ENCODE measurements at regions not wholly inside any gene's neighbourhood (a gene's known extent, or its start where the extent isn't known, plus 50 kb on each side); places are given as distances from the start of the nearest gene placed in this dataset.

- H3K4me3 Mint-ChIP-seq, result no peak overlapping the region
- H3K27ac ChIP-seq (ENCODE audit: low read depth in 1 of 2, low read length in 2 of 2), result no peak overlapping the region
- H3K4me1 Mint-ChIP-seq (ENCODE audit: low read depth), result no peaks in the 10 kb centered on the region
- POLR2A ChIA-PET, result no interaction called here
- intact Hi-C loops (cut with DNase I, micrococcal nuclease), result no loop called here
- H3K9me3 ChIP-seq (ENCODE audit: control insufficient read depth in 1 of 2, insufficient read depth in 1 of 2, low read length in 2 of 2), result peaks cover 24 to 39% of the 10 kb centered on the region in 2 experiments
- ATAC-seq (ENCODE audit: poor library complexity) (no peak), DNase-seq (peak in 2 of 14 experiments; percentile 1 to 9)
- H3K27me3 ChIP-seq (ENCODE audit: control insufficient read depth in 1 of 2, insufficient read depth in 2 of 2, low read length in 2 of 2), result no peaks in the 10 kb centered on the region
- H3K9me3 Mint-ChIP-seq, result peaks cover 21% of the 10 kb centered on the region
- no peaks in the 10 kb centered on the region for H3K36me3 ChIP-seq (ENCODE audit: insufficient read depth, low read length)
- CTCF ChIA-PET, result no interaction called here
- H3K27ac Mint-ChIP-seq, result no peak overlapping the region
- no peak for TF ChIP-seq CTCF (IDR thresholded peaks at IDR 0.05)
- no peaks in the 10 kb centered on the region for H3K27me3 Mint-ChIP-seq
- H3K4me1 ChIP-seq (ENCODE audit: insufficient read depth, low read length), result no peaks in the 10 kb centered on the region
- H3K36me3 Mint-ChIP-seq (ENCODE audit: low read depth), result peaks cover 15% of the 10 kb centered on the region
- no peak overlapping the region for H3K4me3 ChIP-seq (ENCODE audit: low read length)
Observed at GRCh38 chr19:22545751-22546150, 88.4 kb upstream of the ZNF492 start.

GRCh38 chr19:22533761-22534160, 100.4 kb upstream of the ZNF492 start:
- Mint-ChIP-seq H3K27ac (no peak overlapping the region), H3K9me3 (peaks cover 18% of the 10 kb centered on the region), H3K4me1 (ENCODE audit: low read depth) (no peaks in the 10 kb centered on the region), H3K36me3 (ENCODE audit: low read depth) (no peaks in the 10 kb centered on the region), H3K4me3 (no peak overlapping the region), H3K27me3 (no peaks in the 10 kb centered on the region)
- H3K4me1 ChIP-seq (ENCODE audit: insufficient read depth, low read length), result no peaks in the 10 kb centered on the region
- peaks cover 13 to 17% of the 10 kb centered on the region in 2 experiments for H3K9me3 ChIP-seq (ENCODE audit: control insufficient read depth in 1 of 2, insufficient read depth in 1 of 2, low read length in 2 of 2)
- H3K36me3 ChIP-seq (ENCODE audit: insufficient read depth, low read length), result no peaks in the 10 kb centered on the region
- intact Hi-C loops (cut with DNase I, micrococcal nuclease), result no loop called here
- no peak for TF ChIP-seq CTCF (IDR thresholded peaks at IDR 0.05)
- no peak overlapping the region for H3K27ac ChIP-seq (ENCODE audit: low read depth in 1 of 2, low read length in 2 of 2)
- DNase-seq (no peak), ATAC-seq (ENCODE audit: poor library complexity) (no peak)
- no peak overlapping the region for H3K4me3 ChIP-seq (ENCODE audit: low read length)
- H3K27me3 ChIP-seq (ENCODE audit: control insufficient read depth in 1 of 2, insufficient read depth in 2 of 2, low read length in 2 of 2), result no peaks in the 10 kb centered on the region
- POLR2A ChIA-PET, result no interaction called here
- CTCF ChIA-PET, result no interaction called here

GRCh38 chr19:22532388-22533300, 101.5 kb upstream of the ZNF492 start:
- H3K9me3 ChIP-seq (ENCODE audit: control insufficient read depth in 1 of 2, insufficient read depth in 1 of 2, low read length in 2 of 2), result peaks cover 14 to 17% of the 10 kb centered on the region in 2 experiments
- H3K9me3 Mint-ChIP-seq, result peaks cover 23% of the 10 kb centered on the region
- no peaks in the 10 kb centered on the region for H3K27me3 ChIP-seq (ENCODE audit: control insufficient read depth in 1 of 2, insufficient read depth in 2 of 2, low read length in 2 of 2)
- no peak overlapping the region for H3K4me3 Mint-ChIP-seq
- POLR2A ChIA-PET, result no interaction called here
- DNase-seq (no peak), ATAC-seq (ENCODE audit: poor library complexity) (no peak)
- CTCF ChIA-PET, result no interaction called here
- H3K4me1 ChIP-seq (ENCODE audit: insufficient read depth, low read length), result no peaks in the 10 kb centered on the region
- no peaks in the 10 kb centered on the region for H3K36me3 Mint-ChIP-seq (ENCODE audit: low read depth)
- H3K4me3 ChIP-seq (ENCODE audit: low read length), result no peak overlapping the region
- H3K27ac ChIP-seq (ENCODE audit: low read depth in 1 of 2, low read length in 2 of 2), result no peak overlapping the region
- no peak overlapping the region for H3K27ac Mint-ChIP-seq
- H3K36me3 ChIP-seq (ENCODE audit: insufficient read depth, low read length), result no peaks in the 10 kb centered on the region
- TF ChIP-seq CTCF (IDR thresholded peaks at IDR 0.05), result no peak
- intact Hi-C loops (cut with DNase I, micrococcal nuclease), result no loop called here
- no peaks in the 10 kb centered on the region for H3K4me1 Mint-ChIP-seq (ENCODE audit: low read depth)
- H3K27me3 Mint-ChIP-seq, result no peaks in the 10 kb centered on the region
